Astrocyte (in vitro differentiated cells and primary cell): ENCODE measurements at regions not wholly inside any gene's neighbourhood (a gene's known extent, or its start where the extent isn't known, plus 50 kb on each side); places are given as distances from the start of the nearest gene placed in this dataset.

Source experiments
- EZH2 ChIP-seq: IDR thresholded peaks from 2 replicates; pipeline ENCODE4 v1.6.1; 2012; ENCODE audit warnings: mild to moderate bottlenecking, low read length, inconsistent platforms; ENCODE audit not compliant: insufficient read depth
- TF ChIP-seq, protein P1 (sequence below): IDR thresholded peaks from 2 replicates; pipeline ENCODE4 v1.5.1; 2011; ENCODE audit warnings: low read depth, mild to moderate bottlenecking, inconsistent platforms, low read length, moderate library complexity; ENCODE audit not compliant: insufficient read depth

DNA sequence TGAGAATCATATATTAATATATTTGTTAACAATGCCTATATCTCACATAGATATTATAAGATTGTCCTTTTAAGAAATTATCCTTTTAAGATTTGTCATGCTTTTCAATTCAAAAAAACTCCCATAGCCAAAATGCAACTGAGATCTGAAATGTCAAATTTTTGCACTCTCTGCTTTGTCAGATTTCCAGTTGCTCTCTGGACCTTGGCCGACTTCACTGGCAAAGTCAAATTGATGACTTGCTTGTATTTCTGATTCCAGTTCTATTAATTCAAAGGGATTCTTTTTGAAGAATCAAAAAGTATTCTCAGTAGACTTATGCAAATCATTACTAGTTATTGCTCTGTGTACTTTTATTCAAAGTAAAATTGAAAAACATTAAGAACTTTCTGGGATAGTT is 101.2 kb upstream of the SCEL start:
- TF ChIP-seq, protein P1, sequence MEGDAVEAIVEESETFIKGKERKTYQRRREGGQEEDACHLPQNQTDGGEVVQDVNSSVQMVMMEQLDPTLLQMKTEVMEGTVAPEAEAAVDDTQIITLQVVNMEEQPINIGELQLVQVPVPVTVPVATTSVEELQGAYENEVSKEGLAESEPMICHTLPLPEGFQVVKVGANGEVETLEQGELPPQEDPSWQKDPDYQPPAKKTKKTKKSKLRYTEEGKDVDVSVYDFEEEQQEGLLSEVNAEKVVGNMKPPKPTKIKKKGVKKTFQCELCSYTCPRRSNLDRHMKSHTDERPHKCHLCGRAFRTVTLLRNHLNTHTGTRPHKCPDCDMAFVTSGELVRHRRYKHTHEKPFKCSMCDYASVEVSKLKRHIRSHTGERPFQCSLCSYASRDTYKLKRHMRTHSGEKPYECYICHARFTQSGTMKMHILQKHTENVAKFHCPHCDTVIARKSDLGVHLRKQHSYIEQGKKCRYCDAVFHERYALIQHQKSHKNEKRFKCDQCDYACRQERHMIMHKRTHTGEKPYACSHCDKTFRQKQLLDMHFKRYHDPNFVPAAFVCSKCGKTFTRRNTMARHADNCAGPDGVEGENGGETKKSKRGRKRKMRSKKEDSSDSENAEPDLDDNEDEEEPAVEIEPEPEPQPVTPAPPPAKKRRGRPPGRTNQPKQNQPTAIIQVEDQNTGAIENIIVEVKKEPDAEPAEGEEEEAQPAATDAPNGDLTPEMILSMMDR = no peak
- TF ChIP-seq EZH2 = no peak
